GM23338 (cell line): ENCODE measurements at regions not wholly inside any gene's neighbourhood (a gene's known extent, or its start where the extent isn't known, plus 50 kb on each side); places are given as distances from the start of the nearest gene placed in this dataset.

Experiments
- ATAC-seq: fragments of 200-7000 bp; cut with Tn5 transposase; 3 replicates; pipeline ENCODE4 v1.9.1; 2020
- DNase-seq: peaks from one replicate; pipeline ENCODE4 v3.0.0-alpha.2; 2015; ENCODE audit warnings: low spot score
- H2AFZ ChIP-seq: fragments of 200-600 bp; sonication (generic); 2 replicates; pipeline ENCODE4 v1.8.0; 2016; ENCODE audit warnings: antibody characterized with exemption, mild to moderate bottlenecking, moderate library complexity
- H3F3A ChIP-seq: fragments of 200-600 bp; sonication (generic); replicated peaks from 2 replicates; pipeline ENCODE4 v1.8.0; 2017; ENCODE audit warnings: antibody characterized with exemption, mixed run types, low read depth
- H3K27ac ChIP-seq: fragments of 200-600 bp; sonication (generic); 2 replicates; pipeline ENCODE4 v1.6.1; 2016; ENCODE audit warnings: low read depth
- H3K27me3 ChIP-seq: fragments of 200-600 bp; sonication (generic); 2 replicates; pipeline ENCODE4 v1.8.0; 2016; ENCODE audit warnings: mild to moderate bottlenecking, mixed run types, moderate library complexity; ENCODE audit not compliant: insufficient read depth
- H3K36me3 ChIP-seq: fragments of 200-600 bp; sonication (generic); 2 replicates; pipeline ENCODE4 v1.8.0; 2016; ENCODE audit warnings: mild to moderate bottlenecking; ENCODE audit not compliant: insufficient read depth
- H3K4me1 ChIP-seq: fragments of 200-600 bp; sonication (generic); 2 replicates; pipeline ENCODE4 v1.8.0; 2016; ENCODE audit warnings: mild to moderate bottlenecking, moderate library complexity; ENCODE audit not compliant: insufficient read depth
- H3K4me2 ChIP-seq: fragments of 200-600 bp; sonication (generic); 2 replicates; pipeline ENCODE4 v1.7.1; 2017; ENCODE audit warnings: mixed run types
- H3K4me3 ChIP-seq: fragments of 200-600 bp; sonication (generic); 2 replicates; pipeline ENCODE4 v1.6.1; 2016; ENCODE audit warnings: mixed run types
- H3K79me2 ChIP-seq: fragments of 200-600 bp; sonication (generic); replicated peaks from 2 replicates; pipeline ENCODE4 v1.8.0; 2017; ENCODE audit warnings: mild to moderate bottlenecking; ENCODE audit not compliant: insufficient read depth
- H3K9me2 ChIP-seq: fragments of 200-600 bp; sonication (generic); 2 replicates; pipeline ENCODE4 v1.8.0; 2017; ENCODE audit not compliant: insufficient read depth
- H4K20me1 ChIP-seq: fragments of 200-600 bp; sonication (generic); replicated peaks from 2 replicates; pipeline ENCODE4 v1.8.0; 2017; ENCODE audit warnings: mild to moderate bottlenecking; ENCODE audit not compliant: insufficient read depth
- H3K27ac Mint-ChIP-seq: 2 replicates; pipeline ENCODE4 v1.8.0; 2020; ENCODE audit warnings: inconsistent platforms, mild to moderate bottlenecking, moderate library complexity, mixed read lengths
- H3K27me3 Mint-ChIP-seq: 3 replicates; pipeline ENCODE4 v1.8.0; 2022; ENCODE audit warnings: low read depth, mild to moderate bottlenecking, moderate library complexity, mixed read lengths, inconsistent platforms; ENCODE audit not compliant: insufficient read depth, poor library complexity
- H3K36me3 Mint-ChIP-seq: 3 replicates; pipeline ENCODE4 v1.8.0; 2021; ENCODE audit warnings: low read depth, mild to moderate bottlenecking, inconsistent platforms, moderate library complexity, mixed read lengths
- H3K4me1 Mint-ChIP-seq: 3 replicates; pipeline ENCODE4 v1.8.0; 2020; ENCODE audit warnings: mild to moderate bottlenecking, inconsistent platforms, mixed read lengths
- H3K4me3 Mint-ChIP-seq: 3 replicates; pipeline ENCODE4 v1.8.0; 2021; ENCODE audit warnings: moderate library complexity, mild to moderate bottlenecking, inconsistent platforms, mixed read lengths
- H3K9me3 Mint-ChIP-seq: 3 replicates; pipeline ENCODE4 v1.8.0; 2020; ENCODE audit warnings: moderate library complexity, mild to moderate bottlenecking, inconsistent platforms, mixed read lengths
- CREB1 ChIP-seq: fragments of 250-450 bp; sonication (Bioruptor Pico); IDR thresholded peaks from 2 replicates; pipeline ENCODE4 v1.5.0; 2020; ENCODE audit warnings: low read depth, mild to moderate bottlenecking, moderate library complexity
- EZH2 ChIP-seq: fragments of 200-600 bp; sonication (generic); IDR thresholded peaks from one replicate; pipeline ENCODE4 v1.8.0; 2017; ENCODE audit warnings: antibody characterized with exemption, mild to moderate bottlenecking, low read depth; ENCODE audit not compliant: unreplicated experiment
- EZH2phosphoT487 ChIP-seq: fragments of 200-600 bp; sonication (generic); IDR thresholded peaks from one replicate; pipeline ENCODE4 v1.8.1; 2018; ENCODE audit warnings: antibody characterized with exemption; ENCODE audit not compliant: unreplicated experiment
- JUNB ChIP-seq: IDR thresholded peaks from one replicate; pipeline ENCODE4 v1.6.1; 2016; ENCODE audit warnings: antibody characterized with exemption; ENCODE audit not compliant: unreplicated experiment
- NANOG ChIP-seq: IDR thresholded peaks from 2 replicates; pipeline ENCODE4 v1.6.1; 2016; ENCODE audit warnings: antibody characterized with exemption, borderline replicate concordance
- POLR2AphosphoS5 ChIP-seq: IDR thresholded peaks from 2 replicates; pipeline ENCODE4 v1.6.1; 2016; ENCODE audit warnings: antibody characterized with exemption, low read depth
- STAT1 ChIP-seq: IDR thresholded peaks from one replicate; pipeline ENCODE4 v1.6.1; 2016; ENCODE audit warnings: antibody characterized with exemption; ENCODE audit not compliant: unreplicated experiment
- ZNF114 ChIP-seq: fragments of 250-450 bp; sonication (Bioruptor Pico); IDR thresholded peaks from 2 replicates; pipeline ENCODE4 v1.5.0; 2020; ENCODE audit warnings: mild to moderate bottlenecking, moderate library complexity
- ZNF331 ChIP-seq: fragments of 250-450 bp; sonication (Bioruptor Pico); IDR thresholded peaks from 2 replicates; pipeline ENCODE4 v1.5.0; 2020; ENCODE audit warnings: low read depth, mild to moderate bottlenecking, moderate library complexity
- TF ChIP-seq, protein P1 (sequence below): fragments of 250-450 bp; sonication (Bioruptor Pico); IDR thresholded peaks from 2 replicates; pipeline ENCODE4 v1.5.0; 2020; ENCODE audit warnings: mild to moderate bottlenecking, moderate library complexity
- TF ChIP-seq, protein P2 (sequence below): IDR thresholded peaks from 2 replicates; pipeline ENCODE4 v1.6.1; 2016; ENCODE audit warnings: antibody characterized with exemption
- TF ChIP-seq, protein P3 (sequence below), 2 experiments: fragments of 200-600 bp in 1 of 2; sonication (generic) in 1 of 2; conservative IDR thresholded peaks; 2 replicates each; pipeline versions ENCODE4 v1.5.1 to v1.6.1; 2016 to 2017; ENCODE audit warnings: antibody characterized with exemption in 2 of 2, low read depth in 2 of 2, mild to moderate bottlenecking in 2 of 2, moderate library complexity in 1 of 2

DNA sequence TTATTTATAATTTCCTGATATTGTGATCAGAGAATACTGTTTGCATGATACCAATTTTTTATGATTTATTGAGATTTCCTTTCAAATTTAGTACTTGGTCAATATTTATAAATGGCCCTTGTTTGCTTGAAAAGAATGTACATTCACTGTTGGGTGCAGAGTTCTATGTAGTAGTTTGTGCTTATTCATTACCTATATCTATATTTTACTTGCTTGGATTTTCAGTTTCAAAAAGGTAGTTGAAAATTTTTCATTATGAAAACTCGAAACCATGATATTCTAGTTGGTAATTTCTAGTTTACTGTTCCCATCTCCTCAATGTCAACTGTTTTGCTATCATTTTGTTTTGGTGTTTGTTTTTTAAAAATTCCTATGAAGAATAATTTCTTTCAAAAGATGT, 155.7 kb downstream of the AASDHPPT start:
- Mint-ChIP-seq H3K4me3 (no peak overlapping the region), H3K4me1 (no peaks in the 10 kb centered on the region), H3K27ac (no peak overlapping the region), H3K27me3 (no peaks in the 10 kb centered on the region), H3K36me3 (peaks cover 10% of the 10 kb centered on the region; the same call in 2 of the 3 replicates), H3K9me3 (peaks cover 20% of the 10 kb centered on the region)
- H3K9me2 ChIP-seq, result 0 out of 2 replicates have a peak, but pooled peaks cover 3% of the 10 kb centered on the region
- no peak overlapping the region for H3K4me3 ChIP-seq
- H3K4me1 ChIP-seq, result no peaks in the 10 kb centered on the region
- TF ChIP-seq ZNF331 (CRISPR knock-in tag), result no peak
- no peak for TF ChIP-seq NANOG
- TF ChIP-seq JUNB, result no peak
- TF ChIP-seq EZH2phosphoT487, result no peak
- no peak for TF ChIP-seq EZH2
- no peak for TF ChIP-seq STAT1
- TF ChIP-seq, protein P1, sequence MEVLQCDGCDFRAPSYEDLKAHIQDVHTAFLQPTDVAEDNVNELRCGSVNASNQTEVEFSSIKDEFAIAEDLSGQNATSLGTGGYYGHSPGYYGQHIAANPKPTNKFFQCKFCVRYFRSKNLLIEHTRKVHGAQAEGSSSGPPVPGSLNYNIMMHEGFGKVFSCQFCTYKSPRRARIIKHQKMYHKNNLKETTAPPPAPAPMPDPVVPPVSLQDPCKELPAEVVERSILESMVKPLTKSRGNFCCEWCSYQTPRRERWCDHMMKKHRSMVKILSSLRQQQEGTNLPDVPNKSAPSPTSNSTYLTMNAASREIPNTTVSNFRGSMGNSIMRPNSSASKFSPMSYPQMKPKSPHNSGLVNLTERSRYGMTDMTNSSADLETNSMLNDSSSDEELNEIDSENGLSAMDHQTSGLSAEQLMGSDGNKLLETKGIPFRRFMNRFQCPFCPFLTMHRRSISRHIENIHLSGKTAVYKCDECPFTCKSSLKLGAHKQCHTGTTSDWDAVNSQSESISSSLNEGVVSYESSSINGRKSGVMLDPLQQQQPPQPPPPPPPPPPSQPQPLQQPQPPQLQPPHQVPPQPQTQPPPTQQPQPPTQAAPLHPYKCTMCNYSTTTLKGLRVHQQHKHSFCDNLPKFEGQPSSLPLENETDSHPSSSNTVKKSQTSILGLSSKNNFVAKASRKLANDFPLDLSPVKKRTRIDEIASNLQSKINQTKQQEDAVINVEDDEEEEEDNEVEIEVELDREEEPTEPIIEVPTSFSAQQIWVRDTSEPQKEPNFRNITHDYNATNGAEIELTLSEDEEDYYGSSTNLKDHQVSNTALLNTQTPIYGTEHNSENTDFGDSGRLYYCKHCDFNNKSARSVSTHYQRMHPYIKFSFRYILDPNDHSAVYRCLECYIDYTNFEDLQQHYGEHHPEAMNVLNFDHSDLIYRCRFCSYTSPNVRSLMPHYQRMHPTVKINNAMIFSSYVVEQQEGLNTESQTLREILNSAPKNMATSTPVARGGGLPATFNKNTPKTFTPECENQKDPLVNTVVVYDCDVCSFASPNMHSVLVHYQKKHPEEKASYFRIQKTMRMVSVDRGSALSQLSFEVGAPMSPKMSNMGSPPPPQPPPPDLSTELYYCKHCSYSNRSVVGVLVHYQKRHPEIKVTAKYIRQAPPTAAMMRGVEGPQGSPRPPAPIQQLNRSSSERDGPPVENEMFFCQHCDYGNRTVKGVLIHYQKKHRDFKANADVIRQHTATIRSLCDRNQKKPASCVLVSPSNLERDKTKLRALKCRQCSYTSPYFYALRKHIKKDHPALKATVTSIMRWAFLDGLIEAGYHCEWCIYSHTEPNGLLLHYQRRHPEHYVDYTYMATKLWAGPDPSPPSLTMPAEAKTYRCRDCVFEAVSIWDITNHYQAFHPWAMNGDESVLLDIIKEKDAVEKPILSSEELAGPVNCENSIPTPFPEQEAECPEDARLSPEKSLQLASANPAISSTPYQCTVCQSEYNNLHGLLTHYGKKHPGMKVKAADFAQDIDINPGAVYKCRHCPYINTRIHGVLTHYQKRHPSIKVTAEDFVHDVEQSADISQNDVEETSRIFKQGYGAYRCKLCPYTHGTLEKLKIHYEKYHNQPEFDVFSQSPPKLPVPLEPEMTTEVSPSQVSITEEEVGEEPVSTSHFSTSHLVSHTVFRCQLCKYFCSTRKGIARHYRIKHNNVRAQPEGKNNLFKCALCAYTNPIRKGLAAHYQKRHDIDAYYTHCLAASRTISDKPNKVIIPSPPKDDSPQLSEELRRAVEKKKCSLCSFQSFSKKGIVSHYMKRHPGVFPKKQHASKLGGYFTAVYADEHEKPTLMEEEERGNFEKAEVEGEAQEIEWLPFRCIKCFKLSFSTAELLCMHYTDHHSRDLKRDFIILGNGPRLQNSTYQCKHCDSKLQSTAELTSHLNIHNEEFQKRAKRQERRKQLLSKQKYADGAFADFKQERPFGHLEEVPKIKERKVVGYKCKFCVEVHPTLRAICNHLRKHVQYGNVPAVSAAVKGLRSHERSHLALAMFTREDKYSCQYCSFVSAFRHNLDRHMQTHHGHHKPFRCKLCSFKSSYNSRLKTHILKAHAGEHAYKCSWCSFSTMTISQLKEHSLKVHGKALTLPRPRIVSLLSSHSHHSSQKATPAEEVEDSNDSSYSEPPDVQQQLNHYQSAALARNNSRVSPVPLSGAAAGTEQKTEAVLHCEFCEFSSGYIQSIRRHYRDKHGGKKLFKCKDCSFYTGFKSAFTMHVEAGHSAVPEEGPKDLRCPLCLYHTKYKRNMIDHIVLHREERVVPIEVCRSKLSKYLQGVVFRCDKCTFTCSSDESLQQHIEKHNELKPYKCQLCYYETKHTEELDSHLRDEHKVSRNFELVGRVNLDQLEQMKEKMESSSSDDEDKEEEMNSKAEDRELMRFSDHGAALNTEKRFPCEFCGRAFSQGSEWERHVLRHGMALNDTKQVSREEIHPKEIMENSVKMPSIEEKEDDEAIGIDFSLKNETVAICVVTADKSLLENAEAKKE (CRISPR knock-in tag), result no peak
- H3K27me3 ChIP-seq, result no peaks in the 10 kb centered on the region
- H3K36me3 ChIP-seq, result no peaks in the 10 kb centered on the region; the same call in 1 of the 2 replicates
- no peaks in the 10 kb centered on the region for H3K79me2 ChIP-seq
- H4K20me1 ChIP-seq, result no peaks in the 10 kb centered on the region
- H3K27ac ChIP-seq, result no peak overlapping the region
- ATAC-seq (no peak), DNase-seq (no peak)
- no peaks in the 10 kb centered on the region for H3F3A ChIP-seq
- H2AFZ ChIP-seq, result no peak overlapping the region
- no peak overlapping the region for H3K4me2 ChIP-seq

DNA sequence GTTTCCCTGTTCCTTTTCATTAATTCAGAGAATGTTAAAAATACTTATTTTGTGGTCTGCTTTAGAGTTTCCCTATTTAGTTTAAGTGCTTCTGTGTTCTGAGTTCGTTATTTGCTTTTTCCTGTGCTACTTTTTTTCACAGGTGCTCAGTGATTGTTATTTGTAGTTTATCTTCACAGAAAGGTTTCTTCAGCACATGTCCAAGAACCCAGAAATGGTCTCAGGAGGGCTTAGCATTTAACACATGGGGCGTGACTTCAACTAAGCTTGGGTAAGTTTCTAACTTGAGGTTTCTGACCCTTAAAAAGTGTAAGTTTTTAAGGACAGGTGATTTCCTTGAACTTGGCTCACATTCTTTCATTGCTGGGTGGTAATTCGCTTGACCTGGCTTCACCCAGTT, 157.3 kb downstream of the AASDHPPT start:
- ATAC-seq, result no peak
- Histone ChIP-seq H3K36me3 (no peaks in the 10 kb centered on the region), H3K9me2 (no peaks in the 10 kb centered on the region), H3K4me1 (no peaks in the 10 kb centered on the region), H3F3A (no peaks in the 10 kb centered on the region), H4K20me1 (no peaks in the 10 kb centered on the region), H3K4me2 (no peak overlapping the region), H2AFZ (no peak overlapping the region), H3K27me3 (no peaks in the 10 kb centered on the region), H3K4me3 (no peak overlapping the region), H3K79me2 (no peaks in the 10 kb centered on the region), H3K27ac (no peak overlapping the region)
- H3K4me1 Mint-ChIP-seq, result no peaks in the 10 kb centered on the region
- H3K4me3 Mint-ChIP-seq, result no peak overlapping the region
- H3K27ac Mint-ChIP-seq, result no peak overlapping the region
- H3K36me3 Mint-ChIP-seq, result peaks cover 9% of the 10 kb centered on the region; the same call in 2 of the 3 replicates
- H3K9me3 Mint-ChIP-seq, result peaks cover 10% of the 10 kb centered on the region
- DNase-seq, result no peak
- H3K27me3 Mint-ChIP-seq, result no peaks in the 10 kb centered on the region
- TF ChIP-seq STAT1 (no peak), CREB1 (CRISPR knock-in tag) (no peak), ZNF114 (CRISPR knock-in tag) (no peak), EZH2 (no peak), POLR2AphosphoS5 (no peak), EZH2phosphoT487 (no peak), NANOG (no peak)
- TF ChIP-seq, protein P2, sequence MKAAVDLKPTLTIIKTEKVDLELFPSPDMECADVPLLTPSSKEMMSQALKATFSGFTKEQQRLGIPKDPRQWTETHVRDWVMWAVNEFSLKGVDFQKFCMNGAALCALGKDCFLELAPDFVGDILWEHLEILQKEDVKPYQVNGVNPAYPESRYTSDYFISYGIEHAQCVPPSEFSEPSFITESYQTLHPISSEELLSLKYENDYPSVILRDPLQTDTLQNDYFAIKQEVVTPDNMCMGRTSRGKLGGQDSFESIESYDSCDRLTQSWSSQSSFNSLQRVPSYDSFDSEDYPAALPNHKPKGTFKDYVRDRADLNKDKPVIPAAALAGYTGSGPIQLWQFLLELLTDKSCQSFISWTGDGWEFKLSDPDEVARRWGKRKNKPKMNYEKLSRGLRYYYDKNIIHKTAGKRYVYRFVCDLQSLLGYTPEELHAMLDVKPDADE, result no peak
- TF ChIP-seq, protein P3, sequence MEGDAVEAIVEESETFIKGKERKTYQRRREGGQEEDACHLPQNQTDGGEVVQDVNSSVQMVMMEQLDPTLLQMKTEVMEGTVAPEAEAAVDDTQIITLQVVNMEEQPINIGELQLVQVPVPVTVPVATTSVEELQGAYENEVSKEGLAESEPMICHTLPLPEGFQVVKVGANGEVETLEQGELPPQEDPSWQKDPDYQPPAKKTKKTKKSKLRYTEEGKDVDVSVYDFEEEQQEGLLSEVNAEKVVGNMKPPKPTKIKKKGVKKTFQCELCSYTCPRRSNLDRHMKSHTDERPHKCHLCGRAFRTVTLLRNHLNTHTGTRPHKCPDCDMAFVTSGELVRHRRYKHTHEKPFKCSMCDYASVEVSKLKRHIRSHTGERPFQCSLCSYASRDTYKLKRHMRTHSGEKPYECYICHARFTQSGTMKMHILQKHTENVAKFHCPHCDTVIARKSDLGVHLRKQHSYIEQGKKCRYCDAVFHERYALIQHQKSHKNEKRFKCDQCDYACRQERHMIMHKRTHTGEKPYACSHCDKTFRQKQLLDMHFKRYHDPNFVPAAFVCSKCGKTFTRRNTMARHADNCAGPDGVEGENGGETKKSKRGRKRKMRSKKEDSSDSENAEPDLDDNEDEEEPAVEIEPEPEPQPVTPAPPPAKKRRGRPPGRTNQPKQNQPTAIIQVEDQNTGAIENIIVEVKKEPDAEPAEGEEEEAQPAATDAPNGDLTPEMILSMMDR (conservative IDR thresholded peaks at IDR 0.05; ENCODE audit: low read depth in 2 of 2), result no peak
